HEK293T (cell line): ENCODE measurements at regions not wholly inside any gene's neighbourhood (a gene's known extent, or its start where the extent isn't known, plus 50 kb on each side); places are given as distances from the start of the nearest gene placed in this dataset.

Source experiments
- ARNT ChIP-seq: fragments of 450-650 bp; IDR thresholded peaks from 2 replicates; pipeline ENCODE4 v1.6.1; 2017; ENCODE audit warnings: mild to moderate bottlenecking
- BHLHE40 ChIP-seq: fragments of 450-650 bp; IDR thresholded peaks from 2 replicates; pipeline ENCODE4 v1.6.1; 2016; ENCODE audit warnings: mild to moderate bottlenecking, moderate library complexity, borderline replicate concordance
- ELF4 ChIP-seq: fragments of 450-650 bp; IDR thresholded peaks from 2 replicates; pipeline ENCODE4 v1.6.1; 2017; ENCODE audit warnings: antibody characterized with exemption
- FOXK2 ChIP-seq: fragments of 450-650 bp; IDR thresholded peaks from 2 replicates; pipeline ENCODE4 v1.6.1; 2016; ENCODE audit warnings: mild to moderate bottlenecking
- FOXM1 ChIP-seq: fragments of 450-650 bp; IDR thresholded peaks from 2 replicates; pipeline ENCODE4 v1.6.1; 2017; ENCODE audit warnings: mild to moderate bottlenecking, borderline replicate concordance
- HDGF ChIP-seq: fragments of 450-650 bp; IDR thresholded peaks from 2 replicates; pipeline ENCODE4 v1.6.1; 2017; ENCODE audit warnings: antibody characterized with exemption, borderline replicate concordance
- NFRKB ChIP-seq: fragments of 450-650 bp; IDR thresholded peaks from 2 replicates; pipeline ENCODE4 v1.6.1; 2016; ENCODE audit warnings: mild to moderate bottlenecking, moderate library complexity
- SP1 ChIP-seq: fragments of 450-650 bp; IDR thresholded peaks from 2 replicates; pipeline ENCODE4 v1.6.1; 2017
- SUZ12 ChIP-seq: fragments of 450-650 bp; IDR thresholded peaks from 2 replicates; pipeline ENCODE4 v1.6.1; 2016; ENCODE audit warnings: mild to moderate bottlenecking
- TARDBP ChIP-seq: fragments of 450-650 bp; IDR thresholded peaks from 2 replicates; pipeline ENCODE4 v1.6.1; 2016
- ZNF384 ChIP-seq: fragments of 450-650 bp; IDR thresholded peaks from 2 replicates; pipeline ENCODE4 v1.6.1; 2016

DNA sequence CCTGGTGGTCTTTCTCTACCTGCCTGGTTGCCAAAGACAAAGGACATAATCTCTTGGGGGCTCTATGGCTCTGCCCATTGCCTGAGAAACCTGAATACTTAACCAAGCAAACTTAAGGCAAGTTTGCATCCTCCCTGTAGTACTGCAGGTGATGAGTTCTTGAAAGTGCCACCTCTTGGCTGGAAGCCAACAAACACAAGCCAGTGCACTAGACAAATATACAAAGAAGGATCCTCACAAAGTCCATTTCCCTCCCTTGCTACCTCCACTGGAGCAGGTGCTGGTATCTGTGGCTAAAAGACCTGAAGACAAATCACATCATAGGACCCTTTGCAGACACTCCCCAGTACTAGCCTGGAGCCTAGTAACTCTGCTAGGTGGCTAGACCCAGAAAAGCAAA is 772.3 kb downstream of the SI start:
- TF ChIP-seq FOXK2 (no peak), ZNF384 (no peak), SUZ12 (no peak), TARDBP (no peak), FOXM1 (no peak), SP1 (no peak), BHLHE40 (no peak), ELF4 (no peak), HDGF (no peak), ARNT (no peak), NFRKB (no peak)
